BLaER1 treated with 17β-estradiol and CSF1 and Interleukin-3, amounts not matched to agents 10 nM and 100 nM (cell line): ENCODE measurements at regions not wholly inside any gene's neighbourhood (a gene's known extent, or its start where the extent isn't known, plus 50 kb on each side); places are given as distances from the start of the nearest gene placed in this dataset.

Experiments used
- H3K27ac ChIP-seq, 11 experiments: shearing (Covaris generic); formaldehyde crosslinking; 2 replicates each; pipeline ENCODE4 v1.8.1; 2022
- H3K27me3 ChIP-seq, 11 experiments: shearing (Covaris generic); formaldehyde crosslinking; 2 replicates each; pipeline ENCODE4 v1.8.1; 2022
- H3K36me3 ChIP-seq, 11 experiments: shearing (Covaris generic); formaldehyde crosslinking; 2 replicates each; pipeline ENCODE4 v1.8.1; 2022
- H3K4me1 ChIP-seq, 10 experiments: shearing (Covaris generic); formaldehyde crosslinking; 2 replicates each; pipeline ENCODE4 v1.8.1; 2022
- H3K4me2 ChIP-seq, 11 experiments: shearing (Covaris generic); formaldehyde crosslinking; 2 replicates each; pipeline ENCODE4 v1.8.1; 2022
- H3K4me3 ChIP-seq, 10 experiments: shearing (Covaris generic); formaldehyde crosslinking; 2 replicates each; pipeline ENCODE4 v1.8.1; 2022
- H3K9ac ChIP-seq, 11 experiments: shearing (Covaris generic); formaldehyde crosslinking; 2 replicates each; pipeline ENCODE4 v1.8.1; 2022
- H3K9me3 ChIP-seq, 11 experiments: shearing (Covaris generic); formaldehyde crosslinking; replicated peaks in 1 of 11; 2 replicates each; pipeline ENCODE4 v1.8.1; 2022
- H4K20me1 ChIP-seq, 11 experiments: shearing (Covaris generic); formaldehyde crosslinking; 2 replicates each; pipeline ENCODE4 v1.8.1; 2022
- Cebpa-rat ChIP-seq, 11 experiments: shearing (Covaris generic); IDR thresholded peaks; 2 replicates each; pipeline ENCODE4 v1.8.1; 2022

DNA sequence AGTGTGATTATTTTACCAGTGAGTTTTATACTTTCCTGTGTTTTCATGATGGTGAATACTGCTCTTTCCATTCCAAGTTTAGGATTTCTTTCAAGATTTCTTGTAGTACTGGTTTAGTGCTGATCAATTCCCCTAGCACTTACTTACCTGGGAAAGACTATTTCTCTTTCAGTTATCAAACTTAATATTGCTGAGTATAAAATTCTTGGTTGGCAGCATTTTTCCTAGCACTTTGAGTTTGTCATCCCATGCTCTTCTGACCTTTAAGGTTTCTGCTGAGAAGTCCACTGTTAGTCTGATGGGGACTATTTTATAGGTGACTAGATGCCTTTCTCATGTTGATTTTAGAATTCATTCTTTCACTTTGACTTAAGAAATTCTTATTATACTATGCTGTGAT lies 842.8 kb upstream of the CITED2 start:
- H3K4me3 ChIP-seq = no peak overlapping the region
- no peaks in the 10 kb centered on the region; a peak in 1 of 22 replicates for H4K20me1 ChIP-seq

DNA sequence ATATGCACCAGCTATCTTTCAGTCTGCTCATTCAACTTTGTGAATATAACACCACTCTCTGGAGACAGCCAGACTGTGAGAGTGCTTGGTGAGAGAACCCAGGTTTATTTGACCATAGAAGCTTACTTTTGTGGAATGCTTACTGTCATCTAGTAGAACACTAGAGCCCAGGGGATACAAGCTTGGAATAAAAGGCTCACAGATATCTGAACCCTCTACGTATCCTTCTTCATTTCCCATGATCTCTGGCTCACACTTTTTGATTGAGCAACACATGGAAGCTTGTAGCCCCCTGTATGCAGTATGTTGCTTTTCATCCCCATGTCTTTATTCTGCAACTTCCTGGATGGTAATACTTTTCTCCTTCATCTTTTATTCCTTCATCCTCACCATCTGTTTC lies 835.3 kb upstream of the CITED2 start:
- Histone ChIP-seq H3K27ac (no peak overlapping the region), H3K4me1 (no peaks in the 10 kb centered on the region), H4K20me1 (no peaks in the 10 kb centered on the region), H3K9me3 (no peaks in the 10 kb centered on the region), H3K36me3 (no peaks in the 10 kb centered on the region), H3K27me3 (no peaks in the 10 kb centered on the region), H3K9ac (no peak overlapping the region), H3K4me2 (no peak overlapping the region), H3K4me3 (no peak overlapping the region)
- no peak for TF ChIP-seq Cebpa-rat (IDR thresholded peaks at IDR 0.05)

More for the DNA sequence above, 842.8 kb upstream of the CITED2 start:
- Histone ChIP-seq H3K4me2 (no peak overlapping the region), H3K36me3 (no peaks in the 10 kb centered on the region), H3K9me3 (peaks cover 13 to 25% (median 17%) of the 10 kb centered on the region in 11 experiments; a peak in 21 of 22 replicates), H3K27ac (no peak overlapping the region), H3K27me3 (no peaks in the 10 kb centered on the region), H3K9ac (no peak overlapping the region), H3K4me1 (no peaks in the 10 kb centered on the region)
- no peak for TF ChIP-seq Cebpa-rat (IDR thresholded peaks at IDR 0.05)

DNA sequence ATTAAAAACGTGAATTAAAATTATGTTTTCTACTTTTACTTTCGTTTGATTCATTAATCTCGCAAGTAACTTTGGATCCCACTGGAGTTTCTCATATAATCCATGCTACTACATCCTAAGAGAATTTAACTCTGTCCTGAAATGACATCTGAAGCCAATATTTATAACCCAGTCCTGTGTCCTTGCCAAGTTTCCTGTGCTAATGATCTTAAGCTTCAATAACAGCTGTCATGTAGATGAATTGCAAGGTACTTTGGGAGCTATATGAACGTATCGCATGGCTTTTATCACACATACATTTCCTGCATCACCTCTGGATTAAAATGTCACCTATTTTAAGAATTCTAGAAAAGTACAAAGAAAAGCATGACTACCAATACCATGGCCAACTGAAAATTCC lies 833.8 kb upstream of the CITED2 start:
- no peaks in the 10 kb centered on the region for H4K20me1 ChIP-seq
- no peaks in the 10 kb centered on the region for H3K27me3 ChIP-seq
- no peak overlapping the region for H3K4me3 ChIP-seq
- no peak overlapping the region for H3K27ac ChIP-seq
- no peaks in the 10 kb centered on the region for H3K9me3 ChIP-seq
- peaks cover 0 to 10% (median 0%) of the 10 kb centered on the region in 10 experiments; a peak in 1 of 20 replicates for H3K4me1 ChIP-seq
- no peak for TF ChIP-seq Cebpa-rat (IDR thresholded peaks at IDR 0.05)
- H3K9ac ChIP-seq = no peak overlapping the region
- H3K36me3 ChIP-seq = no peaks in the 10 kb centered on the region
- no peak overlapping the region for H3K4me2 ChIP-seq

DNA sequence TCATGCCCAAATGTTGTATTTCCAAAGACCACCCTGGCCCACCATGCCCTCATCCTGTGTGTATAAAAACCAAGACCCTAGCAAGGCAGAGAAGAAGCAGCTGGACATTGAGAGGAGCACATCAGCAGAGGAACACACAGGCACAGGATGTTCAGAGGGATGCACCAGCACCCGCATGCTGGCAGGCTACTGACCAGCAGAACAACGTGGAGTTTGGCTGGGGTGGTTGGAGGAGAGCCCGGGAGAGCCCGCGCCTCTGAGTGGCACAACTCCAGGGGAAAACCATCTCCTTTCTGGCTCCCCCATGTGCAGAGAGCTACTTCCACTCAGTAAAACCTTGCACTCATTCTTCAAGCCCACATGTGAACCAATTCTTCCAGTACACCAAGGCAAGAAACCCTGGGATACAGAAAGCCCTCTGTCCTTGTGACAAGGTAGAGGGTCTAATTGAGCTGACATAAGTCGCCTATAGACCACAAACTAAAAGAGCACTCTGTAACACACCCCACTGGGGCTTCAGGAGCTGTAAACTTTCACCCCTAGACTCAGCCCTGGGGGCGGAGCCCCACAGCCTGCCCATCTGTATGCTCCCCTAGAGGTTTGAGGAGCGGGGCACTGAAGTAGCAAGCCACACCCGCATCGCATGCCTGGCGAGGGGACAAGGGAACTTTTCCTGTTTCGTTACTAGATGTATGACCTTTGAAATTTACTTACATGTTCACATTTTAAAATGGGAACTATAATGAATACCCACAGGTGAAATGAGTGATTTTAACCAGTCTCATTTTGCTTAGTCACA lies 831.5 kb upstream of the CITED2 start:
- no peak overlapping the region for H3K4me3 ChIP-seq
- H3K9ac ChIP-seq = no peak overlapping the region
- no peaks in the 10 kb centered on the region for H3K36me3 ChIP-seq
- H3K4me1 ChIP-seq = peaks cover 0 to 15% (median 0%) of the 10 kb centered on the region in 10 experiments; a peak in 2 of 20 replicates
- H4K20me1 ChIP-seq = no peaks in the 10 kb centered on the region
- no peaks in the 10 kb centered on the region for H3K9me3 ChIP-seq
- no peaks in the 10 kb centered on the region for H3K27me3 ChIP-seq
- no peak overlapping the region for H3K4me2 ChIP-seq
- H3K27ac ChIP-seq = no peak overlapping the region
- TF ChIP-seq Cebpa-rat (IDR thresholded peaks at IDR 0.05) = no peak

DNA sequence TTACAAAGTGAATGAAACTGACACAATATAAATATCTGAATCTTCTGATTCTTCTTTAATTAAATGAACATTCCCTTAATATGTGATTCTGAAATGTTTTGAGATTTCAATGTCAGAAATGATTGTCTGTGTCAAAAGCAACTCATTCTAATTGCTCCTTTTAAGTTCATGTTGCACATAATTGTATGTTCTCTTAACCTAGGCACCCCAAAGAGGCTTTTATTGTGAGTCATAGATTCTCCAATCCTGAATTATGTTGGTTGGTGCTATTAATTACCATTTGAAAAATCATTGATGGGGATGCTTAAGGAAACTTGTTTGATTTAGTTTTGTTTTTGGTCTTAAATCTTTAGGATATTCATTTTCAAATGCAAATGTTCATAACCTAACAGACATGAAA lies 829.7 kb upstream of the CITED2 start:
- peak overlapping the region in 1 of 11 experiments; percentile 36; a peak in 1 of 22 replicates for H3K4me2 ChIP-seq
- H3K36me3 ChIP-seq = no peaks in the 10 kb centered on the region
- no peaks in the 10 kb centered on the region for H3K27me3 ChIP-seq
- H4K20me1 ChIP-seq = no peaks in the 10 kb centered on the region
- H3K9ac ChIP-seq = no peak overlapping the region
- TF ChIP-seq Cebpa-rat (IDR thresholded peaks at IDR 0.05) = no peak
- H3K9me3 ChIP-seq = no peaks in the 10 kb centered on the region
- H3K27ac ChIP-seq = no peak overlapping the region
- peaks cover 0 to 15% (median 0%) of the 10 kb centered on the region in 10 experiments; a peak in 2 of 20 replicates for H3K4me1 ChIP-seq
- no peak overlapping the region for H3K4me3 ChIP-seq

DNA sequence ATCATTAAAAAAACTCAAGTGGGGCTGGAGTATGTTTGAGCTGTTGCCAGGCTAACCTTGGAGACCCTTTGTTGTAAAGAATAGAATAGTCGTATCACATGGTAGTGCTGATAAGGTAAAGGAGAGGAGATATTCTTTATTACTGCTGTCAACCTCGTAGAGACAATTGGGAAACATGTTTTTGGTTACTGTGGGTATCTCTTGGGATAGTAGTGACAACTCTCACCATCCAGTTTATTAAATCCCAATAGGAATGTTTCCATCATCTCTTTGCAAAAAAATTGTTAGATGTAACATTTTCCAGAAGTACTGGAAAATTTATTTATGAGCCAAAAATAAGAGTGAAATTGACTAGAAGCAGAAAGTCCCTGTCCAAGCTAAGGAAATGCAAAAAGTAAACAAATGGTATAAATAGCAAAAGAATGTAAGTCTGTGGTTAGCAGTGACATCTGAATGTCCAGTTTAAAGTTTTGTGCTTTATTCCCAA lies 829.3 kb upstream of the CITED2 start:
- H3K36me3 ChIP-seq = no peaks in the 10 kb centered on the region
- H3K4me2 ChIP-seq = peak overlapping the region in 1 of 11 experiments; percentile 36; a peak in 1 of 22 replicates
- H4K20me1 ChIP-seq = no peaks in the 10 kb centered on the region
- no peak overlapping the region for H3K27ac ChIP-seq
- no peak overlapping the region for H3K9ac ChIP-seq
- no peak for TF ChIP-seq Cebpa-rat (IDR thresholded peaks at IDR 0.05)
- H3K9me3 ChIP-seq = no peaks in the 10 kb centered on the region
- H3K4me1 ChIP-seq = peaks cover 0 to 15% (median 0%) of the 10 kb centered on the region in 10 experiments; a peak in 2 of 20 replicates
- no peak overlapping the region for H3K4me3 ChIP-seq
- no peaks in the 10 kb centered on the region for H3K27me3 ChIP-seq

DNA sequence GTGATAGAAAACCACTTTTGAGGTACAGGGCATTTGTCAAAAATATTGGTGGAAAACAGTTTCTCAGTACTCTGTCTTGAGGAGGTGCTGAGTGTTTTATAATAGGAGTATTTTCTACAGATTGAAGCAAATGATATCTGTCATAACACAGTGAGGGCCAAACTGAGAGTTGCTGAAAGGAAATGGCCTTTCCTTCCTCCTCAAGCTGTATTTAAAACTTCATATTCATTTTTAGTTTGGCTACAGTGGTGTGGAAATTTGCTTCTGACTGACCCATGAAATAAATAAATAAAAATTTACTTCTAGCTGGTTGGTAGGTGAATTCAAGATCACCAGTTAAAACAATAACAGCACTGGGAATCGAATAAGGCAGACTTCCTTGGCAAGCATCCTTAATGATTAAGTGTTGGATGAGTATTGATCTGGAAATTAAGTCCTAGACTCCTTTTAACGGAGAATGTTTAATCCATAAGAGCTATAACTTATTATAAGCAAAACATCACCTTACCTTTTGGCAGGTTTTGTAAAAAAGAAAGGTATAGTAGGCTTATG lies 828.6 kb upstream of the CITED2 start:
- no peak overlapping the region for H3K4me2 ChIP-seq
- TF ChIP-seq Cebpa-rat (IDR thresholded peaks at IDR 0.05) = no peak

DNA sequence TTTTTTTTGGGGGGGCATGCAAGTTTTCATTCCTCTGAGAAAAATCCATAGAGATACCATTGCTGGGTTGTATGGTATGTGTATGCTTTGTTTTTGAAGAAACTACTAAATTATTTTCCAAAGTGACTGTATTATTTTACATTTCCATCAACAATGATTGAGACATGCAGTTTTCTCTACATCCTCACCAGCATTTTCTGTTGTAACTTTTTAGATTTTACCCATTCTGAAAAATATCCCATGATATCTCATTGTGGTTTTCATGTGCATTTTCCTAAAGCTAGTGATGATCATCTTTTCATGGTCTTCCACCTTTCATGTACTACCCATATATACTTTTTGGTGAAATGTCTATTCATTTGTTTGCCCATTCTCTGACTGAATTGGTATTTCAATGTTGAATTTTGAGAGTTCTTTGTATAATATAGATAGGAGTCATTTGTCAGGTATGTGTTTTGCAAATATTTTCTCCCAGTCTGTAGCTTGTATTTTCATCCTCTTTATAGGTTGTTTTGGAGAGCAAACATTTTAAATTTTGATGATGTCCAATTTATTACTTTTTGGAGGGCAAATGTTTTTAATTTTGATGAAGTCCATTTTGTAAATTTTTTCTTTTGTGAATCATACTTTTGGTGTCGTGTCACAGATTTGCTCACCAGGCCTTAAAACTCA lies 827.5 kb upstream of the CITED2 start:
- TF ChIP-seq Cebpa-rat (IDR thresholded peaks at IDR 0.05) = no peak
- no peak overlapping the region for H3K27ac ChIP-seq
- no peaks in the 10 kb centered on the region for H4K20me1 ChIP-seq
- H3K27me3 ChIP-seq = no peaks in the 10 kb centered on the region
- H3K4me1 ChIP-seq = peaks cover 0 to 20% (median 0%) of the 10 kb centered on the region in 10 experiments; a peak in 2 of 20 replicates
- H3K4me2 ChIP-seq = no peak overlapping the region
- no peaks in the 10 kb centered on the region for H3K36me3 ChIP-seq
- no peaks in the 10 kb centered on the region for H3K9me3 ChIP-seq
- H3K9ac ChIP-seq = no peak overlapping the region
- no peak overlapping the region for H3K4me3 ChIP-seq

More for the DNA sequence above, 828.6 kb upstream of the CITED2 start:
- no peak overlapping the region for H3K9ac ChIP-seq
- no peaks in the 10 kb centered on the region for H3K36me3 ChIP-seq
- no peak overlapping the region for H3K4me3 ChIP-seq
- no peaks in the 10 kb centered on the region for H3K27me3 ChIP-seq
- H3K4me1 ChIP-seq = peaks cover 0 to 20% (median 0%) of the 10 kb centered on the region in 10 experiments; a peak in 2 of 20 replicates
- H3K9me3 ChIP-seq = no peaks in the 10 kb centered on the region
- no peak overlapping the region for H3K27ac ChIP-seq
- H4K20me1 ChIP-seq = no peaks in the 10 kb centered on the region

DNA sequence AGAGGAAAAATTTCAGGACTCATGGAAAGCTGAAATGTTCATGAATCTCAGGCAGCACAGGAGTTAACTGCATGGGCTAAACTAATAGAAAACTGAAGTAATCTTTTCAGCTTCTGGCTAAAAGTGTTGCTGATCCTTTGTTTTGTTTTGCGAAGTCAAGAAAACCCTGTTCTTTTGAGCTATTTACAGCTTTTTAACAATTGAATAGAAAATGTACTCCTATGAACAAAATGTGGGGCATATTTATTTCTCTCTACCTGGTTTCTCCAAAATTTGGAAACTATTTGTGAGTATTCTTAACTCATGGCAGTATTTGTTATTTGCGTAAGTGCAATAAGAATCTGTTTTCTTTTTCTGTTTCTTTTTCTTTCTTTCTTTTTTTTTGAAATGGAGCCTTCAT lies 818.8 kb upstream of the CITED2 start:
- Histone ChIP-seq H3K4me3 (no peak overlapping the region), H3K4me1 (0 out of 20 replicates have a peak, but pooled peaks cover 0 to under 1% (median 0%) of the 10 kb centered on the region in 10 experiments), H3K27me3 (no peaks in the 10 kb centered on the region), H3K36me3 (no peaks in the 10 kb centered on the region), H4K20me1 (no peaks in the 10 kb centered on the region), H3K27ac (no peak overlapping the region), H3K9me3 (peaks cover 36 to 67% (median 50%) of the 10 kb centered on the region in 11 experiments), H3K9ac (no peak overlapping the region), H3K4me2 (no peak overlapping the region)
- no peak for TF ChIP-seq Cebpa-rat (IDR thresholded peaks at IDR 0.05)
